Left ventricle myocardium inferior (tissue), 1 donor: ENCODE measurements at regions not wholly inside any gene's neighbourhood (a gene's known extent, or its start where the extent isn't known, plus 50 kb on each side); places are given as distances from the start of the nearest gene placed in this dataset.
"Not testable (repeated sequence)": the region's sequence is repeated elsewhere in the genome, so short reads cannot be mapped to it uniquely, and the experiment has no call there.

Experiments used
- DNase-seq: peaks from one replicate; pipeline ENCODE4 v3.0.0-alpha.2; 2020
- H3K27ac ChIP-seq: fragments of 200-600 bp; replicated peaks from 2 replicates; pipeline ENCODE4 v1.8.0; 2021
- H3K27me3 ChIP-seq: fragments of 200-600 bp; 2 replicates; pipeline ENCODE4 v1.8.0; 2021; ENCODE audit warnings: low read depth
- H3K36me3 ChIP-seq: fragments of 200-600 bp; 2 replicates; pipeline ENCODE4 v1.8.0; 2021
- H3K4me1 ChIP-seq: fragments of 200-600 bp; 2 replicates; pipeline ENCODE4 v1.8.0; 2021
- H3K4me3 ChIP-seq: fragments of 200-600 bp; 2 replicates; pipeline ENCODE4 v1.8.0; 2021; ENCODE audit warnings: mild to moderate bottlenecking, moderate library complexity
- H3K9me3 ChIP-seq: fragments of 200-600 bp; replicated peaks from 2 replicates; pipeline ENCODE4 v1.8.0; 2021
- intact Hi-C: fragments of 100-400 bp; cut with micrococcal nuclease; formaldehyde crosslinking; loops from one replicate; pipeline ENCODE4 v1.11.0; 2022
- TF ChIP-seq, protein P1 (sequence below): fragments of 200-600 bp; IDR thresholded peaks from 2 replicates; pipeline ENCODE4 v1.8.0; 2021; ENCODE audit warnings: antibody characterized with exemption, mild to moderate bottlenecking, borderline replicate concordance
- donor health status: DM: no; HTN: yes; CAD: no; lungs with severe emphysema.

- intact Hi-C loops: no loop called here
- no peak overlapping the region for H3K27ac ChIP-seq
- H3K9me3 ChIP-seq: peaks cover 9% of the 10 kb centered on the region
- H3K4me1 ChIP-seq: no peaks in the 10 kb centered on the region
- H3K27me3 ChIP-seq: no peaks in the 10 kb centered on the region
- TF ChIP-seq, protein P1, sequence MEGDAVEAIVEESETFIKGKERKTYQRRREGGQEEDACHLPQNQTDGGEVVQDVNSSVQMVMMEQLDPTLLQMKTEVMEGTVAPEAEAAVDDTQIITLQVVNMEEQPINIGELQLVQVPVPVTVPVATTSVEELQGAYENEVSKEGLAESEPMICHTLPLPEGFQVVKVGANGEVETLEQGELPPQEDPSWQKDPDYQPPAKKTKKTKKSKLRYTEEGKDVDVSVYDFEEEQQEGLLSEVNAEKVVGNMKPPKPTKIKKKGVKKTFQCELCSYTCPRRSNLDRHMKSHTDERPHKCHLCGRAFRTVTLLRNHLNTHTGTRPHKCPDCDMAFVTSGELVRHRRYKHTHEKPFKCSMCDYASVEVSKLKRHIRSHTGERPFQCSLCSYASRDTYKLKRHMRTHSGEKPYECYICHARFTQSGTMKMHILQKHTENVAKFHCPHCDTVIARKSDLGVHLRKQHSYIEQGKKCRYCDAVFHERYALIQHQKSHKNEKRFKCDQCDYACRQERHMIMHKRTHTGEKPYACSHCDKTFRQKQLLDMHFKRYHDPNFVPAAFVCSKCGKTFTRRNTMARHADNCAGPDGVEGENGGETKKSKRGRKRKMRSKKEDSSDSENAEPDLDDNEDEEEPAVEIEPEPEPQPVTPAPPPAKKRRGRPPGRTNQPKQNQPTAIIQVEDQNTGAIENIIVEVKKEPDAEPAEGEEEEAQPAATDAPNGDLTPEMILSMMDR: no peak
- H3K36me3 ChIP-seq: peaks cover 66% of the 10 kb centered on the region
- H3K4me3 ChIP-seq: no peak overlapping the region
- no peak for DNase-seq
Measured at GRCh38 chr6:144510859-144511258, 225.7 kb downstream of the UTRN start.

GRCh38 chr6:144515761-144516160 lies 230.6 kb downstream of the UTRN start:
- TF ChIP-seq, protein P1: no peak
- H3K36me3 ChIP-seq: peaks cover 71% of the 10 kb centered on the region
- H3K9me3 ChIP-seq: no peaks in the 10 kb centered on the region
- no peak overlapping the region for H3K4me3 ChIP-seq
- intact Hi-C loops: no loop called here
- no peaks in the 10 kb centered on the region for H3K4me1 ChIP-seq
- H3K27me3 ChIP-seq: no peaks in the 10 kb centered on the region
- H3K27ac ChIP-seq: no peak overlapping the region
- DNase-seq: no peak

DNA sequence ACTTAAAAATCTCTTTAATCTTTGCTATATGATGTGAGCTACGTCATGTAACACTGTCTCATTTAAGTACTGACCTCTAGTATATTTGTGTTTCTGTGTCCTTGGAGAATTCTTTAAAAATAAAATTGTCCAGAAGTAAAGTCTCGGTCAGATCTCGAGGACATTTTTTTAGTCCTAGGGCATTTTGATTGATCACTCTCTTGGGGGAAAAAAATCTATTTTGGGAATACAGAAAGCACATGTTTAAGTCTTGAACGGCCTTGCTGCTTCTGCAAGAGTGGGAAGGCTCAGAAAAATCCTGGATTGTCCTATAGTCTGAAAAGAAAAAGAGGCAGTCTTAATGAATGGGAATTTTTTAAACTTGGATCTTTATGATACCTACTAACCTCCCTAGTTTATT lies 234.3 kb downstream of the UTRN start:
- Histone ChIP-seq H3K27ac (no peak overlapping the region), H3K27me3 (no peaks in the 10 kb centered on the region), H3K4me1 (no peaks in the 10 kb centered on the region), H3K9me3 (no peaks in the 10 kb centered on the region), H3K4me3 (no peak overlapping the region), H3K36me3 (peaks cover 78% of the 10 kb centered on the region)
- DNase-seq: no peak
- TF ChIP-seq, protein P1: no peak
- intact Hi-C loops: no loop called here

- Histone ChIP-seq H3K36me3 (peaks cover 83% of the 10 kb centered on the region), H3K4me3 (no peak overlapping the region)
Measured at GRCh38 chr6:144528743-144529425, 243.7 kb downstream of the UTRN start.

GRCh38 chr6:144530118-144530517 lies 245.0 kb downstream of the UTRN start:
- H3K4me3 ChIP-seq: no peak overlapping the region
- TF ChIP-seq, protein P1: no peak
- intact Hi-C loops: no loop called here
- no peak for DNase-seq
- H3K36me3 ChIP-seq: peaks cover 70% of the 10 kb centered on the region
- no peak overlapping the region for H3K27ac ChIP-seq
- H3K4me1 ChIP-seq: peaks cover 6% of the 10 kb centered on the region
- H3K27me3 ChIP-seq: no peaks in the 10 kb centered on the region
- H3K9me3 ChIP-seq: no peaks in the 10 kb centered on the region

More at GRCh38 chr6:144528743-144529425, 243.7 kb downstream of the UTRN start:
- DNase-seq: no peak
- TF ChIP-seq, protein P1: no peak
- H3K9me3 ChIP-seq: no peaks in the 10 kb centered on the region
- intact Hi-C loops: no loop called here
- H3K4me1 ChIP-seq: peaks cover 6% of the 10 kb centered on the region
- no peaks in the 10 kb centered on the region for H3K27me3 ChIP-seq
- no peak overlapping the region for H3K27ac ChIP-seq

GRCh38 chr6:144532238-144532637 lies 247.1 kb downstream of the UTRN start:
- peaks cover 53% of the 10 kb centered on the region for H3K36me3 ChIP-seq
- H3K4me1 ChIP-seq, intact Hi-C loops, H3K27me3 ChIP-seq, H3K27ac ChIP-seq, DNase-seq, H3K9me3 ChIP-seq, H3K4me3 ChIP-seq: not testable (repeated sequence)
